Lower lobe of right lung (tissue), 2 donors: ENCODE measurements at regions not wholly inside any gene's neighbourhood (a gene's known extent, or its start where the extent isn't known, plus 50 kb on each side); places are given as distances from the start of the nearest gene placed in this dataset.

Source experiments
- ATAC-seq, 2 donors: fragments of 200-7000 bp; cut with Tn5 transposase; one replicate each; pipeline ENCODE4 v1.9.1; 2020 to 2022; ENCODE audit warnings: mild to moderate bottlenecking in 2 of 2, moderate library complexity in 2 of 2
- DNase-seq: peaks from one replicate; pipeline ENCODE4 v3.0.0-alpha.2; 2020
- H3K27ac ChIP-seq: fragments of 200-600 bp; one replicate; pipeline ENCODE4 v1.8.0; 2022
- H3K27me3 ChIP-seq: fragments of 200-600 bp; one replicate; pipeline ENCODE4 v1.8.0; 2022; ENCODE audit warnings: low read depth
- H3K36me3 ChIP-seq: fragments of 200-600 bp; one replicate; pipeline ENCODE4 v1.8.0; 2022; ENCODE audit warnings: mild to moderate bottlenecking
- H3K4me1 ChIP-seq: fragments of 200-600 bp; one replicate; pipeline ENCODE4 v1.8.0; 2022
- H3K4me3 ChIP-seq: fragments of 200-600 bp; one replicate; pipeline ENCODE4 v1.8.0; 2022; ENCODE audit warnings: mild to moderate bottlenecking
- H3K9me3 ChIP-seq: fragments of 200-600 bp; one replicate; pipeline ENCODE4 v1.8.0; 2022
- CTCF ChIP-seq: fragments of 200-600 bp; IDR thresholded peaks from one replicate; pipeline ENCODE4 v1.8.0; 2022; ENCODE audit warnings: antibody characterized with exemption, mild to moderate bottlenecking
- intact Hi-C: fragments of 100-400 bp; cut with DNase I; formaldehyde crosslinking; loops from one replicate; pipeline ENCODE4 v1.11.0; 2022
- donor health status: DM: no; HTN: yes; CAD: no; lungs with severe emphysema.

GRCh38 chr6:21511891-21512550 is 81.5 kb upstream of the SOX4 start:
- no peak overlapping the region for H3K4me3 ChIP-seq
- no peaks in the 10 kb centered on the region for H3K36me3 ChIP-seq
- H3K27me3 ChIP-seq: no peaks in the 10 kb centered on the region
- no peak overlapping the region for H3K27ac ChIP-seq
- ATAC-seq: no peak
- no peak for DNase-seq
- no peaks in the 10 kb centered on the region for H3K4me1 ChIP-seq
- no peaks in the 10 kb centered on the region for H3K9me3 ChIP-seq
- no peak for TF ChIP-seq CTCF
- intact Hi-C loops: no loop called here

GRCh38 chr6:21514288-21514687 is 79.3 kb upstream of the SOX4 start:
- Histone ChIP-seq H3K4me3 (no peak overlapping the region), H3K27me3 (no peaks in the 10 kb centered on the region), H3K36me3 (no peaks in the 10 kb centered on the region), H3K9me3 (no peaks in the 10 kb centered on the region), H3K27ac (no peak overlapping the region), H3K4me1 (no peaks in the 10 kb centered on the region)
- intact Hi-C loops: no loop called here
- ATAC-seq: no peak
- no peak for TF ChIP-seq CTCF
- no peak for DNase-seq

GRCh38 chr6:21518317-21518716 is 75.2 kb upstream of the SOX4 start:
- Histone ChIP-seq H3K27me3 (no peaks in the 10 kb centered on the region), H3K36me3 (no peaks in the 10 kb centered on the region), H3K4me3 (no peak overlapping the region), H3K4me1 (no peaks in the 10 kb centered on the region), H3K27ac (no peak overlapping the region), H3K9me3 (no peaks in the 10 kb centered on the region)
- intact Hi-C loops: no loop called here
- ATAC-seq: no peak
- no peak for TF ChIP-seq CTCF
- no peak for DNase-seq

- intact Hi-C loops: no loop called here
- no peak for ATAC-seq
- DNase-seq: no peak
These were observed 73.9 kb upstream of the SOX4 start for GRCh38 chr6:21519642-21520041.

GRCh38 chr6:21521276-21521675 is 72.3 kb upstream of the SOX4 start:
- DNase-seq (no peak), ATAC-seq (no peak)
- Histone ChIP-seq H3K9me3 (no peaks in the 10 kb centered on the region), H3K27me3 (no peaks in the 10 kb centered on the region), H3K4me1 (no peaks in the 10 kb centered on the region), H3K4me3 (no peak overlapping the region), H3K36me3 (no peaks in the 10 kb centered on the region), H3K27ac (no peak overlapping the region)
- TF ChIP-seq CTCF: no peak
- intact Hi-C loops: no loop called here

More at GRCh38 chr6:21519642-21520041, 73.9 kb upstream of the SOX4 start:
- no peaks in the 10 kb centered on the region for H3K36me3 ChIP-seq
- no peak for TF ChIP-seq CTCF
- no peaks in the 10 kb centered on the region for H3K4me1 ChIP-seq
- H3K4me3 ChIP-seq: no peak overlapping the region
- H3K27me3 ChIP-seq: no peaks in the 10 kb centered on the region
- no peak overlapping the region for H3K27ac ChIP-seq
- no peaks in the 10 kb centered on the region for H3K9me3 ChIP-seq
